Activated B cell treated with CpG ODN at 0.5 μM for 24 hours (primary cell): ENCODE measurements at regions not wholly inside any gene's neighbourhood (a gene's known extent, or its start where the extent isn't known, plus 50 kb on each side); places are given as distances from the start of the nearest gene placed in this dataset.

ENCODE experiments used
- ATAC-seq: fragments of 200-7000 bp; cut with Tn5 transposase; one replicate; pipeline ENCODE4 v1.10.0; 2021; ENCODE audit warnings: low read depth, mild to moderate bottlenecking, moderate library complexity
- CTCF ChIA-PET: fragments of 350-600 bp; sonication (Branson Sonifier 250); formaldehyde crosslinking; loops from one replicate; lab custom pipeline; 2021; ENCODE audit warnings: antibody characterized with exemption; lab: Charles Lee
- POLR2A ChIA-PET: fragments of 350-600 bp; sonication (Branson Sonifier 250); formaldehyde crosslinking; loops from one replicate; lab custom pipeline; 2021; ENCODE audit warnings: antibody characterized with exemption; lab: Charles Lee
- DNase-seq: peaks from one replicate; pipeline ENCODE4 v3.0.0; 2022
- H3K27ac Mint-ChIP-seq: one replicate; pipeline ENCODE4 v1.8.0; 2020; ENCODE audit warnings: mixed read lengths
- H3K27me3 Mint-ChIP-seq: one replicate; pipeline ENCODE4 v1.8.0; 2021; ENCODE audit warnings: mixed read lengths
- H3K36me3 Mint-ChIP-seq: one replicate; pipeline ENCODE4 v1.8.0; 2021; ENCODE audit warnings: low read depth, mixed read lengths
- H3K4me1 Mint-ChIP-seq: one replicate; pipeline ENCODE4 v1.8.0; 2021; ENCODE audit warnings: mixed read lengths
- H3K4me3 Mint-ChIP-seq: one replicate; pipeline ENCODE4 v1.8.0; 2020; ENCODE audit warnings: mild to moderate bottlenecking, mixed read lengths
- H3K9me3 Mint-ChIP-seq: one replicate; pipeline ENCODE4 v1.8.0; 2020; ENCODE audit warnings: mixed read lengths
- intact Hi-C: fragments of 100-400 bp; cut with micrococcal nuclease; formaldehyde crosslinking; loops from one replicate; pipeline ENCODE4 v1.15.1; 2024
- TF ChIP-seq, protein P1 (sequence below): fragments of 200-600 bp; IDR thresholded peaks from one replicate; pipeline ENCODE4 v1.8.0; 2022; ENCODE audit warnings: antibody characterized with exemption, mild to moderate bottlenecking

DNA sequence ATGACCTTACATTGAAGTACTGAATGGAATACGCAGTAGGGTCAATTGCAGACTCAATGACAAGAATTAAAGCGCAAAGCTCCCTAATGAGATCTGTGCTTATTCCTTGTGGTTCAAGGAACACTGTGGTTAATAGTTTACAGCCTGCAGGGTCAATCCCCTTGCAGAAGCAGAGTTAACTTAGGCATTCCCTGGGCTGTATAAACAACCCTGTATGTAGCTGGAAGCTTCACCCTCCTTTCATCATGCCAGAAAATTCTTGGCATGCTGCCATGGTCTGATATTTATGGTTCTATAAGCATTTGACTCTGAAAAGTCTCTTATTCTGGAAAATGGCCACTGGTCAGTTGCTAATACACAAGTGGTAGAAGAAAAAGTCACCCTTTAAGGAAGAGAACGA is 227.7 kb downstream of the NOVA1 start:
- Mint-ChIP-seq H3K4me1 (no peaks in the 10 kb centered on the region), H3K27ac (no peak overlapping the region), H3K27me3 (no peaks in the 10 kb centered on the region), H3K4me3 (no peak overlapping the region), H3K9me3 (peaks cover 3% of the 10 kb centered on the region), H3K36me3 (no peaks in the 10 kb centered on the region)
- TF ChIP-seq, protein P1, sequence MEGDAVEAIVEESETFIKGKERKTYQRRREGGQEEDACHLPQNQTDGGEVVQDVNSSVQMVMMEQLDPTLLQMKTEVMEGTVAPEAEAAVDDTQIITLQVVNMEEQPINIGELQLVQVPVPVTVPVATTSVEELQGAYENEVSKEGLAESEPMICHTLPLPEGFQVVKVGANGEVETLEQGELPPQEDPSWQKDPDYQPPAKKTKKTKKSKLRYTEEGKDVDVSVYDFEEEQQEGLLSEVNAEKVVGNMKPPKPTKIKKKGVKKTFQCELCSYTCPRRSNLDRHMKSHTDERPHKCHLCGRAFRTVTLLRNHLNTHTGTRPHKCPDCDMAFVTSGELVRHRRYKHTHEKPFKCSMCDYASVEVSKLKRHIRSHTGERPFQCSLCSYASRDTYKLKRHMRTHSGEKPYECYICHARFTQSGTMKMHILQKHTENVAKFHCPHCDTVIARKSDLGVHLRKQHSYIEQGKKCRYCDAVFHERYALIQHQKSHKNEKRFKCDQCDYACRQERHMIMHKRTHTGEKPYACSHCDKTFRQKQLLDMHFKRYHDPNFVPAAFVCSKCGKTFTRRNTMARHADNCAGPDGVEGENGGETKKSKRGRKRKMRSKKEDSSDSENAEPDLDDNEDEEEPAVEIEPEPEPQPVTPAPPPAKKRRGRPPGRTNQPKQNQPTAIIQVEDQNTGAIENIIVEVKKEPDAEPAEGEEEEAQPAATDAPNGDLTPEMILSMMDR = no peak
- intact Hi-C loops = no loop called here
- POLR2A ChIA-PET = no interaction called here
- DNase-seq = no peak
- CTCF ChIA-PET = no interaction called here
- ATAC-seq = no peak

GRCh38 chr14:26363689-26364088 is 234.1 kb downstream of the NOVA1 start:
- Mint-ChIP-seq H3K9me3 (no peaks in the 10 kb centered on the region), H3K4me3 (no peak overlapping the region), H3K36me3 (no peaks in the 10 kb centered on the region), H3K4me1 (no peaks in the 10 kb centered on the region), H3K27ac (no peak overlapping the region), H3K27me3 (no peaks in the 10 kb centered on the region)
- TF ChIP-seq, protein P1 = no peak
- ChIA-PET CTCF (no interaction called here), POLR2A (no interaction called here)
- ATAC-seq (no peak), DNase-seq (no peak)
- intact Hi-C loops = no loop called here

GRCh38 chr14:26344596-26344995 is 253.2 kb downstream of the NOVA1 start:
- Mint-ChIP-seq H3K4me1 (no peaks in the 10 kb centered on the region), H3K27ac (no peak overlapping the region), H3K9me3 (peaks cover 6% of the 10 kb centered on the region), H3K36me3 (no peaks in the 10 kb centered on the region), H3K4me3 (no peak overlapping the region), H3K27me3 (no peaks in the 10 kb centered on the region)
- ChIA-PET CTCF (no interaction called here), POLR2A (no interaction called here)
- TF ChIP-seq, protein P1 = no peak
- no peak for DNase-seq
- intact Hi-C loops = no loop called here
- ATAC-seq = no peak

- TF ChIP-seq, protein P1 = no peak
- Mint-ChIP-seq H3K27ac (no peak overlapping the region), H3K4me1 (no peaks in the 10 kb centered on the region), H3K9me3 (no peaks in the 10 kb centered on the region), H3K27me3 (no peaks in the 10 kb centered on the region), H3K36me3 (no peaks in the 10 kb centered on the region), H3K4me3 (no peak overlapping the region)
- CTCF ChIA-PET = no interaction called here
- DNase-seq (no peak), ATAC-seq (no peak)
- POLR2A ChIA-PET = no interaction called here
- intact Hi-C loops = no loop called here
Measured at GRCh38 chr14:26339381-26339780, 258.5 kb downstream of the NOVA1 start.

- Mint-ChIP-seq H3K9me3 (no peaks in the 10 kb centered on the region), H3K4me1 (no peaks in the 10 kb centered on the region), H3K27ac (no peak overlapping the region), H3K27me3 (no peaks in the 10 kb centered on the region), H3K36me3 (no peaks in the 10 kb centered on the region), H3K4me3 (no peak overlapping the region)
- ChIA-PET POLR2A (no interaction called here), CTCF (no interaction called here)
- DNase-seq (no peak), ATAC-seq (no peak)
- intact Hi-C loops = no loop called here
- TF ChIP-seq, protein P1 = no peak
Measured at GRCh38 chr14:26338231-26338630, 259.6 kb downstream of the NOVA1 start.
